K562 (cell line): ENCODE measurements at regions not wholly inside any gene's neighbourhood (a gene's known extent, or its start where the extent isn't known, plus 50 kb on each side); places are given as distances from the start of the nearest gene placed in this dataset.

Experiments
- ATAC-seq: fragments of 200-7000 bp; cut with Tn5 transposase; 3 replicates; pipeline ENCODE4 v1.9.1; 2020; ENCODE audit warnings: moderate library complexity
- BruUV-seq: library from RNA; stranded (reverse); fragments of 400-500 nt; replicated peaks from 2 replicates; lab custom pipeline; 2021; lab: Mats Ljungman, UMichigan
- CTCF ChIA-PET: fragments of 300-600 bp; formaldehyde crosslinking; extraction: SDS; loops from one replicate; lab custom pipeline; 2021; ENCODE audit warnings: low intra/inter-chr PET ratio; lab: Yijun Ruan, JAX
- POLR2A ChIA-PET: fragments of 300-600, 350-650 bp; sonication (Branson Sonifier 250); formaldehyde crosslinking; extraction: SDS; loops from one replicate; lab custom pipeline; 2021; ENCODE audit warnings: antibody characterized with exemption, inconsistent platforms; lab: Yijun Ruan, JAX
- DNase-seq, 4 experiments: peaks; one replicate each; pipeline versions ENCODE4 v3.0.0 to v3.0.0-alpha.2; 2011 to 2018; ENCODE audit warnings: low spot score in 3 of 4, mixed read lengths in 3 of 4; ENCODE audit errors: extremely low read depth in 1 of 4
- FAIRE-seq: peaks from 2 replicates; lab custom pipeline; 2011; peaks lifted over from hg19 to GRCh38; lab: Jason Lieb, UNC
- H2AFZ ChIP-seq: 2 replicates; pipeline ENCODE4 v1.6.0; 2011; ENCODE audit warnings: low read depth, low read length, control low read depth, inconsistent platforms
- H3K27ac ChIP-seq: fragments of 200-600 bp; 3 replicates; pipeline ENCODE4 v1.8.0; 2011; ENCODE audit warnings: low read depth, mild to moderate bottlenecking, control low read depth, inconsistent platforms, low read length, moderate library complexity, mixed read lengths; ENCODE audit errors: extremely low read depth
- H3K27me3 ChIP-seq, 2 experiments: fragments of 300-600 bp in 1 of 2; 2 replicates in 1 of 2; 3 replicates in 1 of 2; pipeline versions ENCODE4 v1.6.0 to v1.8.0; 2011; ENCODE audit warnings: inconsistent platforms in 2 of 2, low read length in 2 of 2, mild to moderate bottlenecking in 1 of 2, mixed read lengths in 1 of 2, moderate library complexity in 1 of 2; ENCODE audit not compliant: control insufficient read depth in 2 of 2, insufficient read depth in 2 of 2
- H3K36me3 ChIP-seq: fragments of 300-600 bp; 3 replicates; pipeline ENCODE4 v1.8.0; 2011; ENCODE audit warnings: mild to moderate bottlenecking, low read length, inconsistent platforms; ENCODE audit not compliant: control insufficient read depth, insufficient read depth
- H3K4me1 ChIP-seq, 2 experiments: fragments of 200-600 bp in 1 of 2; replicated peaks in 1 of 2; 2 replicates in 1 of 2; 3 replicates in 1 of 2; pipeline versions ENCODE4 v1.5.1 to v1.8.0; 2011; ENCODE audit warnings: inconsistent platforms in 2 of 2, low read length in 2 of 2, mild to moderate bottlenecking in 1 of 2, mixed read lengths in 1 of 2, moderate library complexity in 1 of 2; ENCODE audit not compliant: control insufficient read depth in 2 of 2, insufficient read depth in 2 of 2
- H3K4me2 ChIP-seq: 2 replicates; pipeline ENCODE4 v1.6.1; 2011; ENCODE audit warnings: low read length, control low read depth, inconsistent platforms, mixed read lengths; ENCODE audit not compliant: insufficient read depth
- H3K4me3 ChIP-seq: fragments of 200-600 bp; sonication (generic), shearing (Covaris generic); 2 replicates; pipeline ENCODE4 v1.5.1; 2016; ENCODE audit warnings: control low read depth, inconsistent platforms
- H3K79me2 ChIP-seq: fragments of 200-600 bp; 3 replicates; pipeline ENCODE4 v1.8.0; 2011; ENCODE audit warnings: low read length, inconsistent platforms; ENCODE audit not compliant: control insufficient read depth, insufficient read depth
- H3K9ac ChIP-seq, 2 experiments: 2 replicates each; pipeline versions ENCODE4 v1.6.0 to v1.6.1; 2011; ENCODE audit warnings: low read depth in 2 of 2, low read length in 2 of 2, control low read depth in 1 of 2, inconsistent platforms in 1 of 2, mild to moderate bottlenecking in 1 of 2, mixed read lengths in 1 of 2; ENCODE audit not compliant: insufficient read depth in 1 of 2
- H3K9me1 ChIP-seq: one replicate; pipeline ENCODE4 v1.6.0; 2011; ENCODE audit warnings: inconsistent platforms, mild to moderate bottlenecking, low read length, moderate library complexity; ENCODE audit not compliant: control insufficient read depth, insufficient read depth
- H3K9me3 ChIP-seq: replicated peaks from 2 replicates; pipeline ENCODE4 v1.5.1; 2011; ENCODE audit warnings: low read depth, low read length, inconsistent platforms; ENCODE audit not compliant: control insufficient read depth, insufficient read depth
- H4K20me1 ChIP-seq: replicated peaks from 2 replicates; pipeline ENCODE4 v1.6.1; 2011; ENCODE audit warnings: low read length, inconsistent platforms, mixed read lengths; ENCODE audit not compliant: control insufficient read depth, insufficient read depth
- CHD1 ChIP-seq: fragments of 200-600 bp; sonication (generic); IDR thresholded peaks from one replicate; pipeline ENCODE4 v1.6.1; 2012; ENCODE audit warnings: mild to moderate bottlenecking, moderate library complexity, low read length, inconsistent platforms
- KLF16 ChIP-seq: IDR thresholded peaks from 2 replicates; pipeline ENCODE4 v1.6.1; 2016; ENCODE audit warnings: antibody characterized with exemption
- MTA3 ChIP-seq: fragments of 450-650 bp; formaldehyde crosslinking; IDR thresholded peaks from 2 replicates; pipeline ENCODE4 v1.6.1; 2017; ENCODE audit warnings: mild to moderate bottlenecking, borderline replicate concordance
- PRMT5 ChIP-seq: sonication (generic); formaldehyde crosslinking; IDR thresholded peaks from 2 replicates; pipeline ENCODE4 v1.5.0; 2020; ENCODE audit warnings: missing genetic modification reagents
- WGBS: fragments of 100-300 bp; shearing (Covaris generic); methylation state at CpG from one replicate; pipeline ENCODE4 v1.1.6; 2016; ENCODE audit warnings: low coverage, mixed read lengths; ENCODE audit not compliant: insufficient coverage; ENCODE audit errors: missing lambda C conversion rate; 5-methylcytosine and 5-hydroxymethylcytosine counted together
- in situ Hi-C: fragments of 300-500 bp; cut with MboI; formaldehyde crosslinking; loops from 4 replicates; pipeline ENCODE4 v1.15.0; 2018; ENCODE audit warnings: inconsistent platforms, mixed read lengths
- intact Hi-C: fragments of 100-400 bp; cut with micrococcal nuclease; formaldehyde crosslinking; loops from 2 replicates; pipeline ENCODE4 v1.14.2; 2022
- TF ChIP-seq, protein P1 (sequence below): fragments of 450-650 bp; IDR thresholded peaks from 2 replicates; pipeline ENCODE4 v1.6.1; 2016

DNA sequence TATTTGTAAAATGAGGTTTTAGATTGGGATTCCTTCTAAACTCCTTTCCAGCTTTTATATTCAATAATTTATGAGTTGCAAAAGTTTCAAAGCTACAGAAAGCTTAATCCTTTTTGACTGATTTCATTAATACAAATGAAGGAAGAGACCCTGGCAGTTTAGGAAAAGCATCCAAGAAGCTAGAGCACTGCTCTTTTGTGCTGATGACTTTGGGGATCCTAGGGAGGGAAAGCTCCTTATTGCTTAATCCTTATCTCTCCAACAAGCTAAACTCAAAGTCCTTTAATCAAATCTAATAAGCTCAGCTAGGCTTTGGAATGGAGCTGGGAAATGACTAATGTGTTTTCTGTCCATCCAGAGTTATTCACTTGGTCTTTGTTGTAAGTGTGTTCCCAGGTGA lies 285.4 kb downstream of the ACTR3B start:
- DNase-seq, result no peak
- no peak for FAIRE-seq

DNA sequence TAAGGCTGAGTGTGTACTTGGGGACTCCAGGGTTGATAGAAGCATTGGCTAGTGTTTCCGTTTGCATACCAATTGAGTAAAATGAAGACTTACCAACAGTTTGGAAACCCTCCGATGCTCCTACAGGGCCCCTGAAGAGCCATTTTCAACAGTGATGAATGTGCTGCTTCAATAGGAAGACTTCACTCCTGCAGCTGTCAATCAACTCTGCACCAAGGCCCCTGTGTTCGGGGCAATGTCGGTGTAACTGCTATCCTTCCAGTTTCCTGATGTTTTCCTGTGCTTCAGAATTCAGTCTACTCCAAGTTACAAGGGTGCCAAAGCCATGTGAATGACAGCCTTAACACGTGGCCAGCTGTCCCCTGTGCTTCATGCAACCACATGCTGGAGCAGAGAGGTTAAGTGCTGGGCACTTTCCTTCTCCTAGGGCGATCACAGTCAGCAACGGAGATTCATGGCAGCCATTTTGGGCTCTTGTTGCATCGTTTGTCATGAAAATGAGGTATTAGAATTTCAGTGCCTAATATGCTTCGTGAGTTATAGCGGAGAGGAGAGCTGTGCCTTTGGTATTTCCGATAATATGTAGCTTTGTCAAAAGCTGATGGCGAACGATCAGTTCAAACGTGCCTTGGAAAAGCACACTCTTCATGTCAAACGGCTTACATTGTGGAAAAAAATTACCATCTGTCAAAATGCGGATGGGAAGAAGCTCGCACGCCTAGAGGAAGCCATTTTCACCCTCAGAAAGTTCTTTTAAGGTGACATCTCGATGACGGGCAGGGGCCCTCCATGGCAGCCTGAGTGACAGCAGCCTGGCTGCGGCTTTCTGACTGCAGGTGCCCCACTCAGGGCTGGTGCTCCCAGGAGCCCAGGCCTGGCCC lies 287.8 kb downstream of the ACTR3B start:
- in situ Hi-C loops (no loop called here), intact Hi-C loops (no loop called here)
- no peak for ATAC-seq
- Histone ChIP-seq H3K9me3 (no peaks in the 10 kb centered on the region), H3K4me2 (no peak overlapping the region), H4K20me1 (0 out of 2 replicates have a peak, but pooled peaks cover 4% of the 10 kb centered on the region), H3K27ac (no peak overlapping the region), H2AFZ (no peak overlapping the region), H3K9ac (no peak overlapping the region), H3K27me3 (peaks cover 10 to 29% of the 10 kb centered on the region in 2 experiments), H3K4me3 (no peak overlapping the region), H3K79me2 (no peaks in the 10 kb centered on the region), H3K36me3 (no peaks in the 10 kb centered on the region), H3K4me1 (no peaks in the 10 kb centered on the region), H3K9me1 (no peaks in the 10 kb centered on the region)
- FAIRE-seq, result peak; percentile 32
- POLR2A ChIA-PET, result no interaction called here
- BruUV-seq, result no TSS peak
- no peak for DNase-seq
- 2% methylated on average over 21 of the region's 21 CpGs for WGBS
- CTCF ChIA-PET, result no interaction called here
- no peak for TF ChIP-seq KLF16
- TF ChIP-seq, protein P1, sequence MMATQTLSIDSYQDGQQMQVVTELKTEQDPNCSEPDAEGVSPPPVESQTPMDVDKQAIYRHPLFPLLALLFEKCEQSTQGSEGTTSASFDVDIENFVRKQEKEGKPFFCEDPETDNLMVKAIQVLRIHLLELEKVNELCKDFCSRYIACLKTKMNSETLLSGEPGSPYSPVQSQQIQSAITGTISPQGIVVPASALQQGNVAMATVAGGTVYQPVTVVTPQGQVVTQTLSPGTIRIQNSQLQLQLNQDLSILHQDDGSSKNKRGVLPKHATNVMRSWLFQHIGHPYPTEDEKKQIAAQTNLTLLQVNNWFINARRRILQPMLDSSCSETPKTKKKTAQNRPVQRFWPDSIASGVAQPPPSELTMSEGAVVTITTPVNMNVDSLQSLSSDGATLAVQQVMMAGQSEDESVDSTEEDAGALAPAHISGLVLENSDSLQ, result peak; percentile 70

More for the DNA sequence above, 285.4 kb downstream of the ACTR3B start:
- no peak for ATAC-seq
- ChIA-PET CTCF (no interaction called here), POLR2A (interaction anchor here (0.6 to 1.0 kb wide), 3 partner anchors 9 to 43 kb away, joined by 3 read pairs; no protein-coding TSS in a partner anchor)
- H3K4me1 ChIP-seq, result no peaks in the 10 kb centered on the region
- H4K20me1 ChIP-seq, result peaks cover 4% of the 10 kb centered on the region; the same call in 1 of the 2 replicates
- intact Hi-C loops (no loop called here), in situ Hi-C loops (no loop called here)
- no peak overlapping the region for H3K4me2 ChIP-seq
- no peak overlapping the region for H3K4me3 ChIP-seq
- H3K79me2 ChIP-seq, result no peaks in the 10 kb centered on the region
- no peaks in the 10 kb centered on the region for H3K9me3 ChIP-seq
- no peaks in the 10 kb centered on the region for H3K36me3 ChIP-seq
- H3K9ac ChIP-seq, result no peak overlapping the region
- TF ChIP-seq PRMT5 (CRISPR knock-in tag) (no peak), MTA3 (no peak), CHD1 (no peak)
- TF ChIP-seq, all 486 proteins: peak for 0
- no TSS peak for BruUV-seq
- Histone ChIP-seq H2AFZ (no peak overlapping the region), H3K27me3 (peaks cover 10 to 27% of the 10 kb centered on the region in 2 experiments; a peak in 4 of 5 replicates), H3K27ac (no peak overlapping the region), H3K9me1 (no peaks in the 10 kb centered on the region)
